ENCODE measurements at regions not wholly inside any gene's neighbourhood (a gene's known extent, or its start where the extent isn't known, plus 50 kb on each side); places are given as distances from the start of the nearest gene placed in this dataset.

- DNase-seq, result no peak
Observed at GRCh38 chr13:32861304-32861703, 154.9 kb upstream of the KL start.

GRCh38 chr13:32863596-32863995, 152.6 kb upstream of the KL start:
- DNase-seq, result no peak

DNA sequence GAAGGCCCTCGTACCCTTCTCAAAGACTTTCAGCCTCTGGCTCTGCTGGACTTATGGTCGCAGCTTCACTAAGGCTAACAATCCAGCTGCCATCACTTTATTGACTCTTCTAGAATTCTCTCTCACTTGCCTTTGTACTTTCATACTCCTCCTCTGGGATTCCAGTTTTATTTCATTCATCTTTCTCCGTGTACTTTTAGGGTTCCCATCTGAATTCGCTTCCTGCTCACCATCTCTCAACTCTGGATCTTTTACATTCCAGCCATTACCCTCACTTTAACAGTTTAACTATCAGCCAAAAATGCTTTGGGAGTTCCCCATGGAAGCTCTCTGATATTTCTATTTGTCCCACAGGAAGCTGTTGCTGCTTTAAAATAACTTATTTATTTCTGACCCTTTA, 149.3 kb upstream of the KL start:
- DNase-seq, result no peak

DNA sequence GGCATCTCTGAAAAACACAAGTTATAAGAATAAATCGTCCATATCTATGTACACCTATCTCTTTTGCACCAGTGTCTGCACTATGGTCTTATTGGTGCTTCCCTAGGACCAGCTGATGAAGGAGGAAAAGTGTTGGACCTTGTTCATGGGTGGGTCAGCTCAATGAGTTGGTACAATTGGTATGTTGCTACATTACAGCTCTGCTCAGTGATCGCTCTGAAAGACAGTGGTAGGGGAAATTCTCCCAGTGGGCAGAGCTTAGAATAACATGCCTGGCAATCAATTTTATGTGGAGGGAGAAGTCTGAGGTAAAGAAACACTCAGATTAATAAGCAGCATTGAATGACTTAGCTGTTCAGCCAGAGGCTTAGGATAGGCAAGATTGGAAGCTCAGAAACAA, 138.7 kb upstream of the KL start:
- DNase-seq, result no peak

DNA sequence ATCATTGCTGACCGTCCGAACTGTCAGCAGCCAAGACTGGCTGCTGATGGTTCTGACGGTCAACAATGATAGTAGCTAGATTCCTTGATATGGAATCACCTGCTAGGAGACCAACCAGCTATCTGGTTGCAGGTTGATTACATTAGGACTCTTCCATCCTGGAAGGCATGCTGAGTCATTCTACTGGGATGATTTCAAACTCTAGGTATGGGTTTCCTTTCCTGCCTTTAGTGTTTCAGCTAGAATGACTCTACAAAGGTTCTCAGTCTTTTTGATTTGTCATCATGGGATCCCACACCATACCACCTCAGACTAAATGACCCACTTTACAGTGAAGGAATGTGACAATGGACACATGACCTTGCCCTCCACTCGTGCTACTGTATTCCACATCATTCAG, 138.1 kb upstream of the KL start:
- DNase-seq, result no peak

DNA sequence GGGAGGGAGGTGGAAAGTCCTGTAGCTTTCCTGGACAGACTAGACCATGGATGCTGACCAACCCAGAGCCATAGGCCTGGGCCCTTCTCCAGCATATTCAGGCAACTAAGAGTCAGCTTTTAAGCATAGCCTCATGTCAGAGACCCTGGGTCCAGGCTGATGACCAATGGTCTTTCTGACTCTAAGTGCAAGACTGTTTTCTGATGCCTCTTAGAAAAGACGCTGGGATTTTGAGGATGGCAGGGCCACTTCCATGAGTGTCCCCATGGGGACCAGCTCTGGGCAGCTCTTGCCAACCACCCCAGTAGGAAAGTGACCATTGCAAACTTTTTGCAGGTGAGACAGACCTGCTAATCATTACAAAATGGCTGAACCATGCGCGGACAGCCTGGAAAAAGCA, 135.6 kb upstream of the KL start:
- DNase-seq, result no peak

- DNase-seq, result no peak
Observed at GRCh38 chr13:32881074-32881776, 135.0 kb upstream of the KL start.

GRCh38 chr13:32881777-32882145, 134.5 kb upstream of the KL start:
- no peak for DNase-seq

GRCh38 chr13:32882691-32883090, 133.5 kb upstream of the KL start:
- no peak for DNase-seq

DNA sequence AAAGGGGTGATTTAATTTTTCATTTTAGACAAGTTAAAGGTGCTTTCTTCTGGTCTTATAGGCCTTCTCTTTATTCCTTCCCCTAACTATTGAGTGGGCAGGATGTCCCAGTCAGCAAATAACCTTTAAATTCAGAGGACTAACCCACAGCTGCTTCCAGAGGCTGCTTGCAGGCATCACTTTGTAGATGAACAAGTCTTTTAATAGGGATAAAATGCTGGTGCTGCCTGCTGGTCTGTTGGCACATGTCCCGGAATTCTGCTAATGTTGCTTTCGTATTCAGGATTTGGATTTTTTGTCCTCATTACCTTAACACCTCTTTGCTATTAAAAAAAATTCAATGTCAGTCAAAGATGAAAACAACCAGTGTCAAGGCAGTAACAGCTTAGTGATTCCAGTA, 132.7 kb upstream of the KL start:
- DNase-seq, result no peak

DNA sequence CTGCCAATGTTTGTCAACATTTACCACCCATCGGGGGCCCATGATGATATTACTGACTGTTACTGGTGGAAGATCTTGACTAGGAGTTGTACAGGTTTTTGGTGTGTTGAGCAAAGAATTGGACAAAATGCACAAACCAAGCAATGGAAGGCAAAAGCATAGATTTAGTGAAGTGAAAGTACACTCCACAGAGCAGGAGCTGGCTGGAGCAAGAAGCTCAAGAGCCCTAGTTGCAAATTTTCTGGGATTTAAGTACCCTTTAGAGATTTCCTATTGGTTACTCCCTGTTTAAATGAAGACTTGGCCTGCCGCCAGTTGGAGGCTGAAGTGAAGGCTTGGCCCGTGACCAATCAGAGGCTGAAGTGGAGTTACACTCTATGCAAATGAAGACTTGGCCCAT, 128.6 kb upstream of the KL start:
- DNase-seq, result no peak

DNA sequence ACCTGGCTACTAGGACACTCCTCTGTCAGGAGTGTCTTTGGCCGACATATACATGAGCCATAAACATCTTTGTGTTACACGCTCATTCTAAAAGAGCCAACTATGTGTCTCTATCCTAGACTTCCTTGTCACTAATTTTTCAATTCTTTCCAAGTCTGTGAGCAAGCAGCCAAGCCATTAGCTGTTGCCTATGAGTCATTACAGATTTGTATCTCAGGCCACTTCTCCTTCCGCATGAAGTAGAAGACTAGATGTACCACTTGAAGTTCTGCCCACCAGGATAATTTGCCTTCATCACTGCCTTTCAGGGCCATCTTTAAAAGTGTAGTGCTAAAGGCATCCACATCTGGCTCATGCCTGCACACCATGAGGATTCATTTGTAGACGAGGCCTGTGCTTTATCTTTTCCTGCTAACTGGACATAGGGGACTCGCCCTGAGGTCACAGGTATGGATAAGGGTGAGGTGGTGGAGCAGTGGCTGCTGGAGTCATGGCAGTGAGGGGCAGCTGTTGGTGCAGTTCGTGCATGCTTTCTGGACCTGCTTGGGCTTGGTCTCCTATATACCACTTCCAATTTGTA, 126.1 kb upstream of the KL start:
- no peak for DNase-seq

- DNase-seq, result no peak
Observed at GRCh38 chr13:32893176-32893575, 123.0 kb upstream of the KL start.

DNA sequence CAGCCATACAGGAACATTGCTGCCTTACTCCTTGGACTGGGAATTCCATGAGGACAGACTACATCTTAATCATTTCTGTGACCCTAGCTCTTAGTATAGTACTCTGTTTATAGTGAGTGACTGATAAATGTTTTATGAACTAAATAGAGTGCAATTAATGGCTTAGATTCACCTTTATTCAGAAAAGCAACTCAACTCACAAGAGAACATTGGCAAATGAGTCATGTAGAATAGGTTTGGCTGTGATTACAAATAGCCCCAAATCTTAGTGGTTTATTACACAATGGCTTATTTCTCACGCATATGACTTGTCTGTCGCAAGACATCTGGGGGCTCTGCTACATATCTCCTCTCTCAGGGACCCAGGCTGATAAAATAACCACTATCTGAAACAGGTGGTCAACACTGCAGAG, 121.6 kb upstream of the KL start:
- no peak for DNase-seq

DNA sequence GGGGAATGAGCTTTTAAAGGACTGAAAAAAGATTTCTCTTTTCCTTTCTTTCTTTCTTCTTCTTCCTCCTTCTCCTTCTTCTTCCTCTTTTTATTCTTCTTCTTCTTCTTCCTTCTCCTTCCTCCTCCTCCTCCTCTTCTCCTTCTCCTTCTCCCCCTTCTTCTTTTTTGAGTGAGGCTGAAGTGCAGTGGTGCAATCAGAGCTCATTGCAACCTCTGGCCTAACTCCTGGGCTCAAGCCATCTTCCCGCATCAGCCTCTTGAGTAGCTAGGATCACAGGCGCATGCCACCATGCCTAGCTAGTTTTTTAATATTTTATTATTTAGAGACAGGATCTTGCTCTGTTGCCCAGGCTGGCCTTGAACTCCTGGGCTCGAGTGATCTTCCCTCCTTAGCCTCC, 120.9 kb upstream of the KL start:
- DNase-seq, result no peak

DNA sequence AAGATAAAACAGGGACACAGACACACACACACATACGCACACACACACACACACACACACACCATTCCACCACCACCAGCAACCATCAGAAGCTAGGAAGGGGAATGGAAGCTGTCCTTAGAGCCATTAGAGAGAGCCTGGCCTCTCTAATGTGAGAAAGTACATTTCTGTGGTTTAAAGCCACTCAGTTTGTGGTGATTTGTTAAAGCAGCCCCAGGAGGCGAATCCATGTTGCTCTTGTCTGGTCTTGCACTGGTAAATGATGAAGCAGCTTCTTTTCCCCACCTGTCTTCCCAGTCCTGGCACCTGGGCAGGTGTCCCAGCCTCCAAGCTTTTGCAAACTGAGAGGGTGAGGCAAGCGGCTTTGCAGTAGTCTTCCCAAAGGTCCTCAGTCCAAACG, 118.9 kb upstream of the KL start:
- DNase-seq, result no peak

DNA sequence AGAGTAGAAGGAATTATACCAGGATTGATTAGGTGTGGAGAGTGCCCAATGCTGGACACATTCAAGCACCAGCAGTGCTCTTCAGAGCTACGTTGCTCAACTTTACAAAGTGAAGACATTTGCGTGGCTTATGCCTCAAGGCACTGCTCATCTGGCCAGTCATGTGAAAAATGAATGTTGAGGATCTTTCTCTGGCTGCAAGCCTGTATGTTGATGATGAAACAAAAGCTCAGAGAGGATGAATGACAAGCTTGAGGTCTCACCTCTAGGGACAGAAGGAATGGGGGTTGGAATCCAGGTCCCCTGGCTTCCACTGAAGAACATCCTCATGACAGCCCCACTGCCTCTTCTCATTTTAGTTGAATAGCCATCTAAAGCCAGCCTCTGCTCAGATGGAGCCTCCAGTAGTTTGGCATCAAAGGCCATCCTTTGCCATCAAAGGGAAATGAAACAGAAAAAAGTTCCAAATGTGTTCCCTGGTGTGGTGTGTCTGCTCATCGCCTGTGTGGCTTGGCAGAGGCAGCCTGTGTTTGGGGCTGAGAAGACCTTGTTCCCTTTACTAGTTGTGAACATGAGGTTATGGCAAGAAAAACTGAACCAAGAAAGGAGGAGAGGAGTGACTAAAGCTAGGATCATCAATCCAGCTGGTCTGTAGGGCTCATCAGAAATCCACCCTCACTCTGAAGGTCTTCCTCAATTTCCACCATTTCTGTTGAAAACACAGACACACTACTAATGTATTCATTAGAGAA, 114.0 kb upstream of the KL start:
- no peak for DNase-seq

DNA sequence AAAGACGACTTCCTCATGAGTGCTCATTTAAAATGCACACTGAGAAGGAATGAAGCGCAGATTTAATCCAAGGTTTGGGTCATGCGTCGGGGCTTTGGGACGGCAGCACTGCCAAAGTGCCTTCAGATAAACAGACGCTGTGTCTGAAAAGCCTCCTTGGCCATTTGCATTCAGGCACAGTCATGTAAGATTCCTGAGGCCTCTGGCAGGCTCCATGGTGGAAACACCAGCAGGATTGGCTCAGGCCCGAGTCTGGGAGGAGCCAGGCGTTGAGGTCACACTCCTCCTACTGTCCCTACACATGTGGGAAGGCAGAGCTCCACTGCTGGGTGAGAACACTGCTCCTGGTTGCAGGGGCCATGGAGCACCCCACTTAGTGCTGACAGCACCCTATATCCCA, 113.3 kb upstream of the KL start:
- no peak for DNase-seq

DNA sequence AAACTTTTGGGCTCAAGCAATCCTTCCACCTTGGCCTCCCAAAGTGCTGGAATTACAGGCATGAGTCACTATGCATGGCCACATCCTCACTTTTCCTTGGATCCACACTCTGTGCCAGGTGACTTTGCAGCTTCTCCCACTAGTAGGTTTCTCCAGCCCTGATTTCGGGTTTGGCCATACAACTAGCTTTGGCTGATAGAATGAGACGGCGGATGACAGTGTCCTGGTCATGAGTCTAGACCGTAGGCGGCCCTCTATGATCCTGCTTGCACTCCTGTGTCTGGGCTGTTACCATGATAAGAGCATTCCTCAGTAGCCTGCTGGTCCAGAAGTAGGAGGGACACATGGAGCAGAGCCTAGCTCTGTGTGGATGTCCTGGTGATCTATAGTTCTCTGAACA, 112.5 kb upstream of the KL start:
- DNase-seq, result no peak

DNA sequence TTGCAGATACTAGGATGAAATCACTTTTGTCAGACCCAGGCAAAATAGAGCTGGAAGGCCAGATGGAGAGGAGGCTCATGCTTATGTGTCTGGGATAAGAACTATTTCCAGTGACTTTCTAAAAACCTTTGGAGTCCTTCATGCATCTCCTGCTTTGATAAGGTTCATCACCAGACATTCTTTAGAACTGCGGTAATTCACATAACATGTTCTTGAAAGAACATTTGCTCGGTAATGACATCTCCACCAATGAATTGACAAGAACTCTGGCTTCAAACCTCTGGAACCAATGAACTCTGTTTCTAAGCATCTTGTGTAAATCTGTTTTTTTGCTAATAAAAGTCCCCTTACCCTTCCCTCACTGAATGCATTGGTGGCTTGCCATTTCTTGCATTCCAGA, 112.0 kb upstream of the KL start:
- no peak for DNase-seq

DNA sequence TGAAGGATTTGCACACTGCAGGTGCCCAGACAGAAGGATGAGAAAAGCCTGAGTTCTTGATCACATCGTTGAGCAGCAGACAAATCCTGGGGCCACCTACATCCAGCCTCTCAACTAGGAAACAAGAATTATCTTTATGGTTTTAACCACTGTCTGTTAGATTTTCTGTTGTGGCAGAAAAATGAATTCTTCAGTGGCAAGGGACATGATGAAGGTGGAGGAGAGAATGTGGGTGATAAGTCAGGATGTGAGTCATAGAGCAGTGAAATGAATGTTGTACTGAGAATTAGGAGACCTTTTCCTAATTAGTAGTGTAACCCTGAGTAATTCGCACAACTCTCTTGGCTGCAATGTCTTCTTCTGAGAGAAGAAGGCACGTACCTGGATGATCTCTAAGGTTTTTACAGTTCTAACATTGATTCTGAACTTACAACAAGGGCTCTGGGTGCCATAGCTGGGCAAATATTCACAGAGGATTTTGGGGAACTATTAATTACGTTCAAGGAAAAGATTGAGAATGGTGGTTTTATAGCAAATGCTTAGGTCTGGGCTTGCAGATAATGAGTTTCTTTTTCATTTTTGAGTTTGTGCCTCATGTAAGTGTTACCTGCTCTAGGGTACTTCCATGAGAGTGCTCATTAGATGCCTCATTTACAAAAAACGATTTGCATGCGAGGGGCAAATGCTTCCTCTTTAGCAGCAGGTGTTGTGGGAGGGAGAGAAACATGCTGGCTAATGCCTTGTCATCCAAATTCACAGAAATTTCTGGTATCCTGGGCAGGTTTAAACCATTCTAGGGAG, 111.0 kb upstream of the KL start:
- peak in 1 of 5 experiments; percentile 84 for DNase-seq

GRCh38 chr13:32905864-32906180, 110.4 kb upstream of the KL start:
- DNase-seq, result no peak

- DNase-seq, result no peak
Observed at GRCh38 chr13:32907211-32907610, 109.0 kb upstream of the KL start.

- DNase-seq, result no peak
Observed at GRCh38 chr13:32910530-32910929, 105.7 kb upstream of the KL start.

Measured in T-helper 2 cell (primary cell).